Ascending aorta (tissue), 2 donors: ENCODE measurements at regions not wholly inside any gene's neighbourhood (a gene's known extent, or its start where the extent isn't known, plus 50 kb on each side); places are given as distances from the start of the nearest gene placed in this dataset.

Source experiments
- DNase-seq, 2 donors: peaks; one replicate each; pipeline ENCODE4 v3.0.0-alpha.2; 2019; ENCODE audit warnings: low spot score in 2 of 2
- H3K27ac ChIP-seq, 2 donors: fragments of 200-600 bp; sonication (generic); one replicate each; pipeline ENCODE4 v1.5.1; 2016 to 2017; ENCODE audit warnings: mild to moderate bottlenecking in 1 of 2
- H3K27me3 ChIP-seq: fragments of 200-600 bp; sonication (generic); one replicate; pipeline ENCODE4 v1.5.1; 2017
- H3K36me3 ChIP-seq, 2 donors: fragments of 200-600 bp; sonication (generic); one replicate each; pipeline ENCODE4 v1.5.1; 2016
- H3K4me1 ChIP-seq, 2 donors: fragments of 200-600 bp; sonication (generic); one replicate each; pipeline ENCODE4 v1.5.1; 2016 to 2017; ENCODE audit warnings: mild to moderate bottlenecking in 1 of 2
- H3K4me3 ChIP-seq, 2 donors: fragments of 200-600 bp; sonication (generic); one replicate each; pipeline ENCODE4 v1.5.1; 2016 to 2017; ENCODE audit warnings: mild to moderate bottlenecking in 1 of 2
- H3K9me3 ChIP-seq, 2 donors: fragments of 200-600 bp; sonication (generic); one replicate each; pipeline ENCODE4 v1.5.1; 2016
- CTCF ChIP-seq, 3 experiments: fragments of 200-600 bp in 2 of 3; fragments of 450-650 bp in 1 of 3; sonication (generic) in 2 of 3; IDR thresholded peaks; one replicate each; pipeline ENCODE4 v1.5.1; 2016 to 2019; ENCODE audit warnings: antibody characterized with exemption in 3 of 3, mild to moderate bottlenecking in 1 of 3, moderate library complexity in 1 of 3
- intact Hi-C: fragments of 100-400 bp; cut with DNase I; formaldehyde crosslinking; loops from one replicate; pipeline ENCODE4 v1.15.1; 2023

GRCh38 chr18:71797554-71797953, 746.6 kb downstream of the CBLN2 start:
- no peaks in the 10 kb centered on the region for H3K27me3 ChIP-seq
- no peak for TF ChIP-seq CTCF (IDR thresholded peaks at IDR 0.05)
- H3K27ac ChIP-seq: no peak overlapping the region

GRCh38 chr18:71784777-71785176, 759.4 kb downstream of the CBLN2 start:
- intact Hi-C loops: no loop called here
- DNase-seq: no peak
- TF ChIP-seq CTCF (IDR thresholded peaks at IDR 0.05): no peak

More at GRCh38 chr18:71797554-71797953, 746.6 kb downstream of the CBLN2 start:
- DNase-seq: no peak
- Histone ChIP-seq H3K36me3 (no peaks in the 10 kb centered on the region), H3K9me3 (no peaks in the 10 kb centered on the region), H3K4me3 (no peak overlapping the region), H3K4me1 (no peaks in the 10 kb centered on the region)
- intact Hi-C loops: no loop called here

GRCh38 chr18:71760541-71760940, 783.6 kb downstream of the CBLN2 start:
- intact Hi-C loops: no loop called here
- H3K27ac ChIP-seq: no peak overlapping the region
- no peaks in the 10 kb centered on the region for H3K9me3 ChIP-seq
- no peaks in the 10 kb centered on the region for H3K4me1 ChIP-seq
- H3K27me3 ChIP-seq: no peaks in the 10 kb centered on the region
- DNase-seq: no peak
- no peak for TF ChIP-seq CTCF (IDR thresholded peaks at IDR 0.05)
- H3K36me3 ChIP-seq: no peaks in the 10 kb centered on the region
- H3K4me3 ChIP-seq: no peak overlapping the region

More at GRCh38 chr18:71784777-71785176, 759.4 kb downstream of the CBLN2 start:
- H3K4me1 ChIP-seq: no peaks in the 10 kb centered on the region
- no peak overlapping the region for H3K4me3 ChIP-seq
- no peak overlapping the region for H3K27ac ChIP-seq
- no peaks in the 10 kb centered on the region for H3K36me3 ChIP-seq
- H3K27me3 ChIP-seq: no peaks in the 10 kb centered on the region
- no peaks in the 10 kb centered on the region for H3K9me3 ChIP-seq

DNA sequence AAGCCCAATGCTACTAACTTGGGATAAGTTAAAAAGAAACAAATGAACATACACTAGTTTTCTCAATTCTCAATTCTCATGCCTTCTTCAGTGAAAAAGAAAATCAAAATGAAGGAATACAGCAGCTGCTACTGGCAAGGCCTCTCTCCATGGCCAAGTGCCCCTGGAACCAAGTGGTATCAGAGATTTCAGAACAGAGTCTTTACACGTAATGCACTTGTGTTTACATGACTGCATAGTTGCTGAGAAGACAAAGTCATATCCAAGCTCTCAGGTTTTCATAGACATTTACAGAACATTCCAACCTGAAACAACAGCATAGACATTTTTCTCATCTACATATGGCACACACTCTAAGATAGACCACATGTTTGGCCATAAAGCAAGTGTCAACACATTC, 789.9 kb downstream of the CBLN2 start:
- no peak for TF ChIP-seq CTCF (IDR thresholded peaks at IDR 0.05)
- H3K9me3 ChIP-seq: no peaks in the 10 kb centered on the region
- intact Hi-C loops: no loop called here
- no peak overlapping the region for H3K27ac ChIP-seq
- DNase-seq: no peak
- H3K4me3 ChIP-seq: no peak overlapping the region
- no peaks in the 10 kb centered on the region for H3K4me1 ChIP-seq
- H3K27me3 ChIP-seq: no peaks in the 10 kb centered on the region
- no peaks in the 10 kb centered on the region for H3K36me3 ChIP-seq

- Histone ChIP-seq H3K27ac (no peak overlapping the region), H3K36me3 (no peaks in the 10 kb centered on the region), H3K4me1 (no peaks in the 10 kb centered on the region), H3K4me3 (no peak overlapping the region), H3K27me3 (no peaks in the 10 kb centered on the region), H3K9me3 (no peaks in the 10 kb centered on the region)
- TF ChIP-seq CTCF (IDR thresholded peaks at IDR 0.05): no peak
- intact Hi-C loops: no loop called here
- no peak for DNase-seq
These were observed 800.5 kb downstream of the CBLN2 start for GRCh38 chr18:71743634-71744033.

DNA sequence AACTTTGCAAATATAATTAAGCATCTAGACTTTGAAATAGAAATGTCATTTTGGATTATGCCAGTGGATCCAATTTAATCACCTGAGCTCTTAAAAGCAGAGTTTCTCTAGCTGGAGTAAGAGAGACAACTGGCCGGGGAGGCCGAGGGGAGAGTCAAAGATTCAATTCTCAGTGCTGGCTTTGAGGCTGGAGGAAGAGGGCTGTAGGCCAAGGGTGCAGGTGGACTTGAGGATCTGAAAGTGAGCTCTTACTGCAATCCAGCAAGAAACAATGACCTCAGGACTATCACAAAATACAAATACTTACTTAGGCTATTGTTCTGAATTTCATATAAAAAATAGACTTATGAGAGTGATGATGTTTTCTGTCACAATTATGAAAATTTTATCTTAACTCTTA, 814.5 kb downstream of the CBLN2 start:
- intact Hi-C loops: no loop called here
- no peak for DNase-seq
- no peak for TF ChIP-seq CTCF (IDR thresholded peaks at IDR 0.05)

More for the DNA sequence above, 814.5 kb downstream of the CBLN2 start:
- H3K36me3 ChIP-seq: no peaks in the 10 kb centered on the region
- no peaks in the 10 kb centered on the region for H3K9me3 ChIP-seq
- H3K4me3 ChIP-seq: no peak overlapping the region
- no peaks in the 10 kb centered on the region for H3K27me3 ChIP-seq
- no peaks in the 10 kb centered on the region for H3K4me1 ChIP-seq
- no peak overlapping the region for H3K27ac ChIP-seq
